ENCODE measurements at regions not wholly inside any gene's neighbourhood (a gene's known extent, or its start where the extent isn't known, plus 50 kb on each side); places are given as distances from the start of the nearest gene placed in this dataset.

- TF ChIP-seq CTCF (IDR thresholded peaks at IDR 0.05) (no peak), POLR2A (IDR thresholded peaks at IDR 0.05) (no peak)
- intact Hi-C loops (cut with DNase I): no loop called here
- DNase-seq: no peak
- no peaks in the 10 kb centered on the region for H3K9me3 ChIP-seq
- no peaks in the 10 kb centered on the region for H3K36me3 ChIP-seq
- no peaks in the 10 kb centered on the region for H3K27me3 ChIP-seq
- H3K27ac ChIP-seq: no peak overlapping the region
- no peak overlapping the region for H3K4me3 ChIP-seq (replicated peaks in 1 of 3)
- peaks cover 0 to 12% of the 10 kb centered on the region in 2 donors for H3K4me1 ChIP-seq
These were observed 719.6 kb upstream of the GRAMD2B start for GRCh38 chr5:125703616-125704015.

- TF ChIP-seq POLR2A (IDR thresholded peaks at IDR 0.05): no peak
- no peak for TF ChIP-seq CTCF (IDR thresholded peaks at IDR 0.05)
- Histone ChIP-seq H3K36me3 (no peaks in the 10 kb centered on the region), H3K27ac (no peak overlapping the region), H3K9me3 (no peaks in the 10 kb centered on the region), H3K4me1 (peaks cover 0 to 7% of the 10 kb centered on the region in 2 donors), H3K27me3 (no peaks in the 10 kb centered on the region), H3K4me3 (replicated peaks in 1 of 3) (no peak overlapping the region)
- 89 to 95% methylated on average over 1 of the region's 1 CpG for WGBS, 2 donors
- no peak for DNase-seq
- intact Hi-C loops (cut with DNase I): no loop called here
These were observed 718.3 kb upstream of the GRAMD2B start for GRCh38 chr5:125704888-125705287.

GRCh38 chr5:125708583-125708982 is 714.6 kb upstream of the GRAMD2B start:
- intact Hi-C loops (cut with DNase I): no loop called here
- Histone ChIP-seq H3K27me3 (no peaks in the 10 kb centered on the region), H3K4me1 (no peaks in the 10 kb centered on the region), H3K9me3 (no peaks in the 10 kb centered on the region), H3K36me3 (no peaks in the 10 kb centered on the region), H3K27ac (no peak overlapping the region), H3K4me3 (replicated peaks in 1 of 3) (no peak overlapping the region)
- WGBS, 2 donors: 50 to 57% methylated on average over 2 of the region's 2 CpGs
- DNase-seq: no peak
- TF ChIP-seq POLR2A (IDR thresholded peaks at IDR 0.05) (no peak), CTCF (IDR thresholded peaks at IDR 0.05) (no peak)

- no peaks in the 10 kb centered on the region for H3K9me3 ChIP-seq
- intact Hi-C loops (cut with DNase I): no loop called here
- no peak overlapping the region for H3K4me3 ChIP-seq (replicated peaks in 1 of 3)
- DNase-seq: no peak
- 97 to 100% methylated on average over 2 of the region's 2 CpGs for WGBS, 2 donors
- no peaks in the 10 kb centered on the region for H3K4me1 ChIP-seq
- no peak for TF ChIP-seq POLR2A (IDR thresholded peaks at IDR 0.05)
- no peak for TF ChIP-seq CTCF (IDR thresholded peaks at IDR 0.05)
- no peaks in the 10 kb centered on the region for H3K27me3 ChIP-seq
- H3K36me3 ChIP-seq: no peaks in the 10 kb centered on the region
- H3K27ac ChIP-seq: no peak overlapping the region
These were observed 712.5 kb upstream of the GRAMD2B start for GRCh38 chr5:125710745-125711144.

- no peaks in the 10 kb centered on the region for H3K4me1 ChIP-seq
- H3K9me3 ChIP-seq: no peaks in the 10 kb centered on the region
- TF ChIP-seq POLR2A (IDR thresholded peaks at IDR 0.05) (no peak), CTCF (IDR thresholded peaks at IDR 0.05) (no peak)
- no peaks in the 10 kb centered on the region for H3K36me3 ChIP-seq
- no peaks in the 10 kb centered on the region for H3K27me3 ChIP-seq
- H3K4me3 ChIP-seq (replicated peaks in 1 of 3): no peak overlapping the region
- H3K27ac ChIP-seq: no peak overlapping the region
- DNase-seq: no peak
- WGBS, 2 donors: 65 to 73% methylated on average over 1 of the region's 1 CpG
- intact Hi-C loops (cut with DNase I): no loop called here
These were observed 710.8 kb upstream of the GRAMD2B start for GRCh38 chr5:125712397-125712796.
